ENCODE measurements at regions not wholly inside any gene's neighbourhood (a gene's known extent, or its start where the extent isn't known, plus 50 kb on each side); places are given as distances from the start of the nearest gene placed in this dataset.

GRCh38 chr5:82644766-82645165 lies 366.6 kb upstream of the RPS23 start:
- WGBS, 5 donors = 84 to 94% (median 86%) methylated on average over 4 of the region's 4 CpGs
- intact Hi-C loops (cut with DNase I; ENCODE audit: low total_unique reads) = loop anchor here (5.0 to 10.0 kb wide), 2 partner anchors 150 to 918 kb away; no protein-coding TSS in a partner anchor
- H3K4me1 ChIP-seq = peaks cover 0 to 8% (median 0%) of the 10 kb centered on the region in 6 donors

GRCh38 chr5:82644229-82644628 lies 366.1 kb upstream of the RPS23 start:
- Histone ChIP-seq H3K27me3 (replicated peaks in 1 of 7) (no peaks in the 10 kb centered on the region), H3K4me3 (no peak overlapping the region), H3K9me3 (no peaks in the 10 kb centered on the region), H3K4me1 (peaks cover 0 to 8% (median 0%) of the 10 kb centered on the region in 6 donors), H3K36me3 (no peaks in the 10 kb centered on the region), H3K27ac (no peak overlapping the region)
- TF ChIP-seq POLR2AphosphoS5 (IDR thresholded peaks at IDR 0.05) (no peak), POLR2A (IDR thresholded peaks at IDR 0.05) (no peak), CTCF (IDR thresholded peaks at IDR 0.05 in 8 of 11, conservative IDR thresholded peaks at IDR 0.05 in 3 of 11) (no peak)
- no peak for DNase-seq
- intact Hi-C loops (cut with DNase I; ENCODE audit: low total_unique reads) = loop anchor here (5.0 to 10.0 kb wide), 2 partner anchors 151 to 918 kb away; no protein-coding TSS in a partner anchor

More at GRCh38 chr5:82644766-82645165, 366.6 kb upstream of the RPS23 start:
- DNase-seq = no peak
- TF ChIP-seq POLR2A (IDR thresholded peaks at IDR 0.05) (no peak), CTCF (IDR thresholded peaks at IDR 0.05 in 8 of 11, conservative IDR thresholded peaks at IDR 0.05 in 3 of 11) (no peak), POLR2AphosphoS5 (IDR thresholded peaks at IDR 0.05) (no peak)
- Histone ChIP-seq H3K27me3 (replicated peaks in 1 of 7) (no peaks in the 10 kb centered on the region), H3K27ac (no peak overlapping the region), H3K36me3 (no peaks in the 10 kb centered on the region), H3K9me3 (no peaks in the 10 kb centered on the region), H3K4me3 (no peak overlapping the region)

- DNase-seq = no peak
- H3K27ac ChIP-seq = no peak overlapping the region
- intact Hi-C loops (cut with DNase I; ENCODE audit: low total_unique reads) = loop anchor here (5.0 to 10.0 kb wide), 2 partner anchors 152 to 920 kb away; no protein-coding TSS in a partner anchor
- peaks cover 0 to 8% (median 0%) of the 10 kb centered on the region in 6 donors for H3K4me1 ChIP-seq
- WGBS, 5 donors = 80 to 97% (median 94%) methylated on average over 3 of the region's 3 CpGs
- H3K9me3 ChIP-seq = no peaks in the 10 kb centered on the region
- H3K27me3 ChIP-seq (replicated peaks in 1 of 7) = no peaks in the 10 kb centered on the region
- TF ChIP-seq CTCF (IDR thresholded peaks at IDR 0.05 in 8 of 11, conservative IDR thresholded peaks at IDR 0.05 in 3 of 11) (no peak), POLR2A (IDR thresholded peaks at IDR 0.05) (no peak), POLR2AphosphoS5 (IDR thresholded peaks at IDR 0.05) (no peak)
- H3K4me3 ChIP-seq = no peak overlapping the region
- no peaks in the 10 kb centered on the region for H3K36me3 ChIP-seq
These were observed 364.2 kb upstream of the RPS23 start for GRCh38 chr5:82642313-82642712.

- no peaks in the 10 kb centered on the region for H3K27me3 ChIP-seq (replicated peaks in 1 of 7)
- TF ChIP-seq CTCF (IDR thresholded peaks at IDR 0.05 in 8 of 11, conservative IDR thresholded peaks at IDR 0.05 in 3 of 11) (peak; percentile 9 to 66 (median 56)), POLR2A (IDR thresholded peaks at IDR 0.05) (no peak), POLR2AphosphoS5 (IDR thresholded peaks at IDR 0.05) (peak in 1 of 3 donors; percentile 51)
- peaks cover 0 to 8% (median 0%) of the 10 kb centered on the region in 6 donors for H3K4me1 ChIP-seq
- H3K9me3 ChIP-seq = no peaks in the 10 kb centered on the region
- intact Hi-C loops (cut with DNase I; ENCODE audit: low total_unique reads) = loop anchor here (5.0 to 10.0 kb wide), 2 partner anchors 153 to 921 kb away; no protein-coding TSS in a partner anchor
- H3K27ac ChIP-seq = no peak overlapping the region
- WGBS, 5 donors = 35 to 47% (median 45%) methylated on average over 4 of the region's 4 CpGs
- no peak for DNase-seq
- H3K4me3 ChIP-seq = no peak overlapping the region
- H3K36me3 ChIP-seq = no peaks in the 10 kb centered on the region
These were observed 363.3 kb upstream of the RPS23 start for GRCh38 chr5:82641331-82642003.
